ENCODE measurements at regions not wholly inside any gene's neighbourhood (a gene's known extent, or its start where the extent isn't known, plus 50 kb on each side); places are given as distances from the start of the nearest gene placed in this dataset.

DNA sequence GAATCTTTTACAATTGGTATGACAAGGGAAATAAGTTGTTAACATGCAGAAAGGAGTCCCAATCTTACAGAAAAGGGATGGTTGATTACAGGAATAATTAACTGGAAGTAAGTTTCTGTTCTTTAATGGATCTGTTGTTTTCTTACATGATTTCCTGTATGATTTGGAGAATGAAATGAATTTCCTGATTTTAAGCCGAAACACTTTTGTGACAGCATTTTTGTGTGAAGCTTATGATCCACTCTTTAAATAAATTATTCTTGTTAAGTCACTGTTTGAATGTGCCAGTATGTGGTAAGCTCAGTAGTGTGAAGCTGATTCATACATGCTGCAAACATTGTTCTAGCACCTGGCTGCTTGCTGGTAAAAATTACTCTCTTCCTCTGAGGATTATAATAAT lies 516.2 kb downstream of the DCDC2C start:
- no peaks in the 10 kb centered on the region; the same call in 1 of the 2 replicates for H3K4me1 ChIP-seq (ENCODE audit: control insufficient read depth, insufficient read depth, low read length)
- no peaks in the 10 kb centered on the region for H3K27me3 ChIP-seq (replicated peaks in 1 of 2; ENCODE audit: control insufficient read depth in 2 of 2, insufficient read depth in 2 of 2, low read length in 1 of 2)
- H3K4me3 ChIP-seq: no peak overlapping the region
- no peak for DNase-seq (ENCODE audit: low read depth, low spot score)
- no TSS peak for BruUV-seq (replicated peaks)
- H3K36me3 ChIP-seq (ENCODE audit: control insufficient read depth in 2 of 2, insufficient read depth in 2 of 2, low read length in 1 of 2): no peaks in the 10 kb centered on the region
- WGBS (ENCODE audit: insufficient coverage, insufficient replicate concordance, low lambda C conversion rate, missing lambda C conversion rate): 6% methylated on average over 1 of the region's 1 CpG
- ChIA-PET RAD21 (ENCODE audit: unreplicated experiment) (no interaction called here), CTCF (no interaction called here), SMC1A (ENCODE audit: uncharacterized antibody, unreplicated experiment) (interaction anchor here (0.6 kb wide), 1 partner anchor 663 kb away, joined by 3 read pairs; no protein-coding TSS in a partner anchor), POLR2A (no interaction called here)
- H3K79me2 ChIP-seq (ENCODE audit: control insufficient read depth, insufficient read depth, low read length): no peaks in the 10 kb centered on the region
- no peak for FAIRE-seq
- no peaks in the 10 kb centered on the region for H4K20me1 ChIP-seq (ENCODE audit: control insufficient read depth, insufficient read depth)
- no peak overlapping the region for H2AFZ ChIP-seq (ENCODE audit: control insufficient read depth, low read depth, low read length)
- H3K27ac ChIP-seq (ENCODE audit: control insufficient read depth, insufficient read depth): no peak overlapping the region
- ATAC-seq: no peak
- no peak overlapping the region for H3K9ac ChIP-seq (ENCODE audit: control insufficient read depth, insufficient read depth, low read length)
- intact Hi-C loops (cut with micrococcal nuclease; ENCODE audit: unreplicated experiment) (no loop called here), in situ Hi-C loops (cut with MboI) (no loop called here)
- no peaks in the 10 kb centered on the region for H3K9me3 ChIP-seq (replicated peaks; ENCODE audit: control insufficient read depth, insufficient read depth, low read length)
- no peak overlapping the region for H3K4me2 ChIP-seq (ENCODE audit: control insufficient read depth, insufficient read depth)
- TF ChIP-seq, protein P1, sequence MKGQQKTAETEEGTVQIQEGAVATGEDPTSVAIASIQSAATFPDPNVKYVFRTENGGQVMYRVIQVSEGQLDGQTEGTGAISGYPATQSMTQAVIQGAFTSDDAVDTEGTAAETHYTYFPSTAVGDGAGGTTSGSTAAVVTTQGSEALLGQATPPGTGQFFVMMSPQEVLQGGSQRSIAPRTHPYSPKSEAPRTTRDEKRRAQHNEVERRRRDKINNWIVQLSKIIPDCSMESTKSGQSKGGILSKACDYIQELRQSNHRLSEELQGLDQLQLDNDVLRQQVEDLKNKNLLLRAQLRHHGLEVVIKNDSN (IDR thresholded peaks at IDR 0.05; ENCODE audit: borderline replicate concordance, extremely low read length, insufficient read depth, low read depth, low read length): no peak
- TF ChIP-seq, protein P2, sequence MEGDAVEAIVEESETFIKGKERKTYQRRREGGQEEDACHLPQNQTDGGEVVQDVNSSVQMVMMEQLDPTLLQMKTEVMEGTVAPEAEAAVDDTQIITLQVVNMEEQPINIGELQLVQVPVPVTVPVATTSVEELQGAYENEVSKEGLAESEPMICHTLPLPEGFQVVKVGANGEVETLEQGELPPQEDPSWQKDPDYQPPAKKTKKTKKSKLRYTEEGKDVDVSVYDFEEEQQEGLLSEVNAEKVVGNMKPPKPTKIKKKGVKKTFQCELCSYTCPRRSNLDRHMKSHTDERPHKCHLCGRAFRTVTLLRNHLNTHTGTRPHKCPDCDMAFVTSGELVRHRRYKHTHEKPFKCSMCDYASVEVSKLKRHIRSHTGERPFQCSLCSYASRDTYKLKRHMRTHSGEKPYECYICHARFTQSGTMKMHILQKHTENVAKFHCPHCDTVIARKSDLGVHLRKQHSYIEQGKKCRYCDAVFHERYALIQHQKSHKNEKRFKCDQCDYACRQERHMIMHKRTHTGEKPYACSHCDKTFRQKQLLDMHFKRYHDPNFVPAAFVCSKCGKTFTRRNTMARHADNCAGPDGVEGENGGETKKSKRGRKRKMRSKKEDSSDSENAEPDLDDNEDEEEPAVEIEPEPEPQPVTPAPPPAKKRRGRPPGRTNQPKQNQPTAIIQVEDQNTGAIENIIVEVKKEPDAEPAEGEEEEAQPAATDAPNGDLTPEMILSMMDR (IDR thresholded peaks at IDR 0.05 in 2 of 3, conservative IDR thresholded peaks at IDR 0.05 in 1 of 3; ENCODE audit: control insufficient read depth in 2 of 3, extremely low read depth in 1 of 3, insufficient read depth in 1 of 3, low read depth in 3 of 3, low read length in 3 of 3): no peak
- TF ChIP-seq CUX1 (IDR thresholded peaks at IDR 0.05; ENCODE audit: insufficient replicate concordance, low read depth, low read length) (no peak), NFXL1 (IDR thresholded peaks at IDR 0.05; ENCODE audit: borderline replicate concordance) (no peak), POU2F2 (IDR thresholded peaks at IDR 0.05; ENCODE audit: borderline replicate concordance, low read depth, low read length) (no peak), SUZ12 (IDR thresholded peaks at IDR 0.05; ENCODE audit: unreplicated experiment) (no peak), MXI1 (IDR thresholded peaks at IDR 0.05; ENCODE audit: low read depth, low read length) (no peak), GABPA (IDR thresholded peaks at IDR 0.05; ENCODE audit: low read depth) (no peak)
- TF ChIP-seq, protein P3, sequence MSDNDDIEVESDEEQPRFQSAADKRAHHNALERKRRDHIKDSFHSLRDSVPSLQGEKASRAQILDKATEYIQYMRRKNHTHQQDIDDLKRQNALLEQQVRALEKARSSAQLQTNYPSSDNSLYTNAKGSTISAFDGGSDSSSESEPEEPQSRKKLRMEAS (IDR thresholded peaks at IDR 0.05; ENCODE audit: low read depth, low read length): no peak
- TF ChIP-seq, protein P4, sequence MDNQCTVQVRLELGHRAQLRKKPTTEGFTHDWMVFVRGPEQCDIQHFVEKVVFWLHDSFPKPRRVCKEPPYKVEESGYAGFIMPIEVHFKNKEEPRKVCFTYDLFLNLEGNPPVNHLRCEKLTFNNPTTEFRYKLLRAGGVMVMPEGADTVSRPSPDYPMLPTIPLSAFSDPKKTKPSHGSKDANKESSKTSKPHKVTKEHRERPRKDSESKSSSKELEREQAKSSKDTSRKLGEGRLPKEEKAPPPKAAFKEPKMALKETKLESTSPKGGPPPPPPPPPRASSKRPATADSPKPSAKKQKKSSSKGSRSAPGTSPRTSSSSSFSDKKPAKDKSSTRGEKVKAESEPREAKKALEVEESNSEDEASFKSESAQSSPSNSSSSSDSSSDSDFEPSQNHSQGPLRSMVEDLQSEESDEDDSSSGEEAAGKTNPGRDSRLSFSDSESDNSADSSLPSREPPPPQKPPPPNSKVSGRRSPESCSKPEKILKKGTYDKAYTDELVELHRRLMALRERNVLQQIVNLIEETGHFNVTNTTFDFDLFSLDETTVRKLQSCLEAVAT (IDR thresholded peaks at IDR 0.05): no peak

All from GM12878 (cell line).